Right renal cortex interstitium (tissue), 3 donors: ENCODE measurements at regions not wholly inside any gene's neighbourhood (a gene's known extent, or its start where the extent isn't known, plus 50 kb on each side); places are given as distances from the start of the nearest gene placed in this dataset.

Experiments used
- DNase-seq, 3 donors: peaks; one replicate each; pipeline ENCODE4 v3.0.0-alpha.2; 2013; ENCODE audit warnings: low read depth in 3 of 3, low spot score in 2 of 3

GRCh38 chr14:30291216-30291615 lies 267.7 kb upstream of the G2E3 start:
- no peak for DNase-seq

GRCh38 chr14:30292541-30292940 lies 266.4 kb upstream of the G2E3 start:
- DNase-seq: no peak

- DNase-seq: no peak
Observed at GRCh38 chr14:30295980-30296379, 263.0 kb upstream of the G2E3 start.

- DNase-seq: no peak
Observed at GRCh38 chr14:30296931-30297405, 262.0 kb upstream of the G2E3 start.

- DNase-seq: no peak
Observed at GRCh38 chr14:30297876-30298795, 260.8 kb upstream of the G2E3 start.

- DNase-seq: no peak
Observed at GRCh38 chr14:30299915-30300314, 259.0 kb upstream of the G2E3 start.

GRCh38 chr14:30303350-30303749 lies 255.6 kb upstream of the G2E3 start:
- DNase-seq: no peak

- DNase-seq: no peak
Observed at GRCh38 chr14:30305346-30305745, 253.6 kb upstream of the G2E3 start.

- no peak for DNase-seq
Observed at GRCh38 chr14:30309405-30309804, 249.6 kb upstream of the G2E3 start.

- DNase-seq: no peak
Observed at GRCh38 chr14:30312214-30312613, 246.7 kb upstream of the G2E3 start.

- no peak for DNase-seq
Observed at GRCh38 chr14:30317729-30318128, 241.2 kb upstream of the G2E3 start.

GRCh38 chr14:30322819-30323218 lies 236.1 kb upstream of the G2E3 start:
- DNase-seq: no peak

GRCh38 chr14:30330033-30330432 lies 228.9 kb upstream of the G2E3 start:
- no peak for DNase-seq

GRCh38 chr14:30330445-30330844 lies 228.5 kb upstream of the G2E3 start:
- no peak for DNase-seq

- DNase-seq: no peak
Observed at GRCh38 chr14:30331030-30331429, 227.9 kb upstream of the G2E3 start.

GRCh38 chr14:30332374-30332773 lies 226.6 kb upstream of the G2E3 start:
- no peak for DNase-seq

- no peak for DNase-seq
Observed at GRCh38 chr14:30333934-30334333, 225.0 kb upstream of the G2E3 start.

- no peak for DNase-seq
Observed at GRCh38 chr14:30337456-30337855, 221.5 kb upstream of the G2E3 start.

- DNase-seq: no peak
Observed at GRCh38 chr14:30339311-30339901, 219.6 kb upstream of the G2E3 start.

GRCh38 chr14:30340495-30340894 lies 218.5 kb upstream of the G2E3 start:
- DNase-seq: no peak

GRCh38 chr14:30345511-30345910 lies 213.4 kb upstream of the G2E3 start:
- DNase-seq: no peak

- DNase-seq: no peak
Observed at GRCh38 chr14:30348445-30348844, 210.5 kb upstream of the G2E3 start.
